H1 (cell line): ENCODE measurements at regions not wholly inside any gene's neighbourhood (a gene's known extent, or its start where the extent isn't known, plus 50 kb on each side); places are given as distances from the start of the nearest gene placed in this dataset.

Experiments
- CTCF ChIA-PET: fragments of 300-600 bp; sonication (Branson Sonifier 250); formaldehyde crosslinking; loops from one replicate; lab custom pipeline; 2021; ENCODE audit not compliant: partially characterized antibody; lab: Charles Lee
- POLR2A ChIA-PET: fragments of 300-600 bp; sonication (Branson Sonifier 250); formaldehyde crosslinking; loops from one replicate; lab custom pipeline; 2021; ENCODE audit warnings: inconsistent platforms; ENCODE audit not compliant: partially characterized antibody; lab: Charles Lee
- DNase-seq, 2 experiments: peaks; one replicate each; pipeline versions ENCODE4 v3.0.0 to v3.0.0-alpha.2; 2010 to 2022; ENCODE audit warnings: low spot score in 2 of 2, low read depth in 1 of 2, mixed read lengths in 1 of 2
- FAIRE-seq: peaks from 2 replicates; lab custom pipeline; 2011; peaks lifted over from hg19 to GRCh38; lab: Jason Lieb, UNC
- H2AFZ ChIP-seq: 2 replicates; pipeline ENCODE4 v1.8.1; 2012; ENCODE audit warnings: low read length, inconsistent platforms
- H2AK5ac ChIP-seq: 2 replicates; pipeline ENCODE4 v1.6.1; 2013; ENCODE audit warnings: low read depth, low read length
- H2BK120ac ChIP-seq: replicated peaks from 2 replicates; pipeline ENCODE3; 2013; ENCODE audit warnings: low read depth, low read length, inconsistent platforms
- H2BK12ac ChIP-seq: 2 replicates; pipeline ENCODE4 v1.6.1; 2013; ENCODE audit warnings: low read depth, low read length
- H2BK15ac ChIP-seq: 2 replicates; pipeline ENCODE4 v1.6.1; 2013; ENCODE audit warnings: low read length
- H2BK20ac ChIP-seq: 2 replicates; pipeline ENCODE4 v1.6.1; 2013; ENCODE audit warnings: low read length
- H2BK5ac ChIP-seq: 2 replicates; pipeline ENCODE4 v1.6.1; 2013; ENCODE audit warnings: low read depth, low read length
- H3K14ac ChIP-seq: 2 replicates; pipeline ENCODE4 v1.6.1; 2013; ENCODE audit warnings: inconsistent platforms; ENCODE audit not compliant: insufficient read length
- H3K18ac ChIP-seq: 2 replicates; pipeline ENCODE4 v1.6.1; 2013; ENCODE audit warnings: low read length; ENCODE audit errors: extremely low read depth
- H3K23ac ChIP-seq: 2 replicates; pipeline ENCODE4 v1.6.1; 2013; ENCODE audit warnings: inconsistent platforms; ENCODE audit not compliant: insufficient read length
- H3K23me2 ChIP-seq: 2 replicates; pipeline ENCODE4 v1.6.1; 2013; ENCODE audit warnings: low read depth, low read length
- H3K27ac ChIP-seq: 2 replicates; pipeline ENCODE4 v1.6.1; 2011; ENCODE audit warnings: low read depth, low read length, inconsistent platforms
- H3K27me3 ChIP-seq, 4 experiments: replicated peaks in 1 of 4; 1 replicate in 1 of 4; 2 replicates in 3 of 4; pipeline versions ENCODE4 v1.6.1 to v1.8.1; 2011 to 2013; ENCODE audit warnings: low read length in 3 of 4, mild to moderate bottlenecking in 3 of 4, inconsistent platforms in 2 of 4, mixed read lengths in 2 of 4, moderate library complexity in 1 of 4; ENCODE audit not compliant: control insufficient read depth in 3 of 4, insufficient read depth in 3 of 4; ENCODE audit errors: extremely low read depth in 1 of 4
- H3K36me3 ChIP-seq, 4 experiments: 2 replicates each; pipeline versions ENCODE4 v1.6.1 to v1.8.1; 2011 to 2013; ENCODE audit warnings: mild to moderate bottlenecking in 4 of 4, low read length in 3 of 4, moderate library complexity in 2 of 4, control low read depth in 1 of 4, inconsistent platforms in 1 of 4; ENCODE audit not compliant: insufficient read depth in 4 of 4, control insufficient read depth in 2 of 4
- H3K4ac ChIP-seq: replicated peaks from 2 replicates; pipeline ENCODE3; 2013; ENCODE audit warnings: low read length, low read depth, mixed read lengths, inconsistent platforms; ENCODE audit not compliant: insufficient read length
- H3K4me1 ChIP-seq, 4 experiments: replicated peaks in 1 of 4; 1 replicate in 1 of 4; 2 replicates in 3 of 4; pipeline versions ENCODE4 v1.6.1 to v1.8.1; 2011 to 2013; ENCODE audit warnings: low read length in 3 of 4, inconsistent platforms in 2 of 4, mixed read lengths in 1 of 4; ENCODE audit not compliant: insufficient read depth in 4 of 4, control insufficient read depth in 3 of 4
- H3K4me2 ChIP-seq, 2 experiments: 2 replicates each; pipeline versions ENCODE4 v1.6.1 to v1.8.1; 2011 to 2013; ENCODE audit warnings: low read depth in 2 of 2, low read length in 2 of 2, control low read depth in 1 of 2, inconsistent platforms in 1 of 2, mild to moderate bottlenecking in 1 of 2; ENCODE audit not compliant: insufficient read depth in 1 of 2
- H3K4me3 ChIP-seq, 4 experiments: fragments of 200-600, 300-600 bp in 1 of 4; sonication (generic), shearing (Covaris generic), sonication (Bioruptor Twin) in 1 of 4; 2 replicates each; pipeline versions ENCODE4 v1.5.1 to v1.8.1; 2011 to 2016; ENCODE audit warnings: low read length in 4 of 4, low read depth in 3 of 4, control low read depth in 2 of 4, inconsistent platforms in 2 of 4, mild to moderate bottlenecking in 2 of 4, mixed read lengths in 1 of 4, moderate library complexity in 1 of 4; ENCODE audit not compliant: insufficient read depth in 2 of 4; ENCODE audit errors: extremely low read depth in 1 of 4
- H3K56ac ChIP-seq: replicated peaks from 2 replicates; pipeline ENCODE3; 2013; ENCODE audit warnings: low read depth, mild to moderate bottlenecking, mixed read lengths, low read length, inconsistent platforms; ENCODE audit not compliant: insufficient read length
- H3K79me1 ChIP-seq: 2 replicates; pipeline ENCODE4 v1.6.1; 2013; ENCODE audit warnings: low read depth, low read length, control low read depth
- H3K79me2 ChIP-seq, 2 experiments: 2 replicates each; pipeline versions ENCODE4 v1.6.1 to v1.8.1; 2012 to 2013; ENCODE audit warnings: low read length in 2 of 2, mild to moderate bottlenecking in 2 of 2, inconsistent platforms in 1 of 2; ENCODE audit not compliant: insufficient read depth in 2 of 2, control insufficient read depth in 1 of 2
- H3K9ac ChIP-seq, 4 experiments: replicated peaks in 1 of 4; 1 replicate in 1 of 4; 2 replicates in 3 of 4; pipeline versions ENCODE4 v1.6.1 to v1.8.1; 2011 to 2013; ENCODE audit warnings: low read depth in 3 of 4, low read length in 3 of 4, control low read depth in 2 of 4, mild to moderate bottlenecking in 2 of 4, moderate library complexity in 2 of 4, inconsistent platforms in 1 of 4; ENCODE audit errors: extremely low read depth in 1 of 4
- H3K9me3 ChIP-seq, 2 experiments: 2 replicates each; pipeline versions ENCODE4 v1.6.1 to v1.8.1; 2012 to 2013; ENCODE audit warnings: mild to moderate bottlenecking in 2 of 2, moderate library complexity in 2 of 2, control low read depth in 1 of 2, inconsistent platforms in 1 of 2, low read depth in 1 of 2, low read length in 1 of 2, mixed read lengths in 1 of 2; ENCODE audit not compliant: insufficient read depth in 2 of 2
- H4K20me1 ChIP-seq, 2 experiments: replicated peaks in 1 of 2; 2 replicates each; pipeline versions ENCODE3 to v1.8.1; 2011 to 2013; ENCODE audit warnings: inconsistent platforms in 2 of 2, low read length in 2 of 2, mild to moderate bottlenecking in 1 of 2; ENCODE audit not compliant: insufficient read depth in 2 of 2, control insufficient read depth in 1 of 2
- H4K5ac ChIP-seq: 2 replicates; pipeline ENCODE4 v1.6.1; 2013; ENCODE audit warnings: low read length, low read depth, mixed read lengths, inconsistent platforms; ENCODE audit not compliant: insufficient read length
- H4K8ac ChIP-seq: 2 replicates; pipeline ENCODE4 v1.8.0; 2013; ENCODE audit warnings: mild to moderate bottlenecking, moderate library complexity, low read length, inconsistent platforms; ENCODE audit not compliant: insufficient read depth; ENCODE audit errors: extremely low read depth
- H4K91ac ChIP-seq: replicated peaks from 2 replicates; pipeline ENCODE3; 2013; ENCODE audit warnings: low read length, mixed read lengths, inconsistent platforms; ENCODE audit not compliant: insufficient read length
- BACH1 ChIP-seq: IDR thresholded peaks from 2 replicates; pipeline ENCODE4 v1.6.1; 2012; ENCODE audit warnings: low read length, improper control_type of control experiment
- PHF8 ChIP-seq: fragments of 200-600 bp; sonication (generic); conservative IDR thresholded peaks from 2 replicates; pipeline ENCODE4 v1.7.1; 2012; ENCODE audit warnings: low read depth, mild to moderate bottlenecking, inconsistent platforms, low read length, moderate library complexity
- WGBS, 2 experiments: shearing (Covaris generic) in 1 of 2; methylation state at CpG; one replicate each; pipeline versions ENCODE4 v1.1.6 to v1.1.7; 2013 to 2015; ENCODE audit warnings: low lambda C conversion rate in 2 of 2, mixed read lengths in 2 of 2, inconsistent platforms in 1 of 2, low coverage in 1 of 2, missing lambda C conversion rate in 1 of 2; ENCODE audit not compliant: insufficient replicate concordance in 2 of 2, insufficient coverage in 1 of 2, insufficient read length in 1 of 2; ENCODE audit errors: extremely low coverage in 1 of 2, missing lambda C conversion rate in 1 of 2; 5-methylcytosine and 5-hydroxymethylcytosine counted together

GRCh38 chr15:54792526-54792925 lies 404.2 kb downstream of the RSL24D1 start:
- no peak for DNase-seq
- FAIRE-seq: no peak
- TF ChIP-seq PHF8 (no peak), BACH1 (peak; percentile 53; the same call in 1 of the 2 replicates)
- TF ChIP-seq, all 59 proteins: peak for 1
- peaks cover 3 to 32% of the 10 kb centered on the region in 2 experiments; a peak in 3 of 4 replicates for H3K9me3 ChIP-seq
- no peak overlapping the region for H3K14ac ChIP-seq
- no peaks in the 10 kb centered on the region for H4K20me1 ChIP-seq
- no peak overlapping the region for H2BK5ac ChIP-seq
- no peaks in the 10 kb centered on the region for H3K36me3 ChIP-seq
- ChIA-PET POLR2A (no interaction called here), CTCF (no interaction called here)
- no peak overlapping the region for H2BK12ac ChIP-seq
- no peak overlapping the region for H2BK120ac ChIP-seq
- no peak overlapping the region for H4K5ac ChIP-seq
- no peak overlapping the region for H3K56ac ChIP-seq
- no peaks in the 10 kb centered on the region for H3K4me1 ChIP-seq
- H3K9ac ChIP-seq: no peak overlapping the region
- WGBS, 2 experiments: 71% methylated on average over 1 of the region's 1 CpG; no CpG with 5 or more reads in 1 of the 2 experiments
- H3K4me3 ChIP-seq: no peak overlapping the region
- no peak overlapping the region for H2AFZ ChIP-seq
- no peaks in the 10 kb centered on the region for H3K79me1 ChIP-seq
- no peaks in the 10 kb centered on the region for H3K27me3 ChIP-seq
- H3K23ac ChIP-seq: no peak overlapping the region
- H2BK20ac ChIP-seq: no peak overlapping the region
- H4K8ac ChIP-seq: no peak overlapping the region
- no peak overlapping the region for H3K4ac ChIP-seq
- no peak overlapping the region for H3K27ac ChIP-seq
- H4K91ac ChIP-seq: no peak overlapping the region
- no peak overlapping the region for H3K4me2 ChIP-seq
- no peaks in the 10 kb centered on the region for H3K23me2 ChIP-seq
- no peaks in the 10 kb centered on the region for H3K79me2 ChIP-seq
- no peak overlapping the region for H2BK15ac ChIP-seq
- no peak overlapping the region for H3K18ac ChIP-seq
- H2AK5ac ChIP-seq: no peak overlapping the region
